Memory B cell (primary cell): ENCODE measurements at regions not wholly inside any gene's neighbourhood (a gene's known extent, or its start where the extent isn't known, plus 50 kb on each side); places are given as distances from the start of the nearest gene placed in this dataset.

Experiments
- ATAC-seq: fragments of 150-1000 bp; cut with Tn5 transposase; 2 replicates; pipeline ENCODE4 v1.10.0; 2021; ENCODE audit warnings: low read depth, mild to moderate bottlenecking, moderate library complexity
- DNase-seq, 2 donors: peaks; one replicate each; pipeline ENCODE4 v3.0.0; 2022; ENCODE audit warnings: low spot score in 2 of 2
- H3K27ac Mint-ChIP-seq: one replicate; pipeline ENCODE4 v1.8.0; 2022; ENCODE audit warnings: mild to moderate bottlenecking, moderate library complexity, mixed read lengths
- H3K27me3 Mint-ChIP-seq: one replicate; pipeline ENCODE4 v1.8.0; 2022; ENCODE audit warnings: mixed read lengths
- H3K36me3 Mint-ChIP-seq: one replicate; pipeline ENCODE4 v1.8.0; 2022; ENCODE audit warnings: mild to moderate bottlenecking, mixed read lengths
- H3K4me1 Mint-ChIP-seq: one replicate; pipeline ENCODE4 v1.8.0; 2022; ENCODE audit warnings: mixed read lengths
- H3K4me3 Mint-ChIP-seq: one replicate; pipeline ENCODE4 v1.8.0; 2022; ENCODE audit warnings: mild to moderate bottlenecking, moderate library complexity, mixed read lengths
- H3K9me3 Mint-ChIP-seq: one replicate; pipeline ENCODE4 v1.8.0; 2022; ENCODE audit warnings: mixed read lengths

DNA sequence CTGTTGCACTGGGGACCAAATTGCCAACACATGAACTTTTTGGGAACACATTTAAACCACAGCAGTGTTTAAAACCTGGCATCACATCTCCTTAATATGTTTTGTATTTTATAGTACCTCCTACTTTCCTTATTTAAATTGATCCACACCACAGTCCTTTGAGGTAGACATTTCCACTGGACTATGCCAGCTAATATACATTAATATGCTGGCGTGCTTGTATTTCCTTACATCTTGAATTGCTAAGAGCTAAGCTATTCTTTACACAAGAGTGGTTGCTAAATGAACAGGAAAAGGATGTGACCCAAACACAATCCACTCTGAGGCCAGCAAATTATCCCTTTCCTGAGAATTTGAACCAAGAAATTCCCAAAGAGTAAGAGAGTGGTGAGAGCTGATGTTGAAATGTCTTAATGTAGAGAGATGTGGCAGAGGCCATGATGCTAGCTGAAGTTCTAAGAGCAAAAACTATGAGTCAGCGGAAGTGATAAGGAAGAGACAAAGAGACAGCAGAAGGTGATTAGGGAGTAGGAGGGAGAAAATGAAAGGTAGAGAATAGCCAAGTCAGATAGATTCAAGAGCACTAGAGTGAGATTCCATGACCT lies 131.2 kb downstream of the CD47 start:
- Mint-ChIP-seq H3K27ac (no peak overlapping the region), H3K27me3 (no peaks in the 10 kb centered on the region), H3K9me3 (no peaks in the 10 kb centered on the region), H3K36me3 (no peaks in the 10 kb centered on the region), H3K4me1 (no peaks in the 10 kb centered on the region), H3K4me3 (no peak overlapping the region)
- ATAC-seq, result no peak
- DNase-seq, result no peak

- no peaks in the 10 kb centered on the region for H3K27me3 Mint-ChIP-seq
- peaks cover 5% of the 10 kb centered on the region for H3K4me1 Mint-ChIP-seq
- no peak for DNase-seq
- no peak for ATAC-seq
- H3K36me3 Mint-ChIP-seq, result no peaks in the 10 kb centered on the region
- no peaks in the 10 kb centered on the region for H3K9me3 Mint-ChIP-seq
- H3K4me3 Mint-ChIP-seq, result no peak overlapping the region
- H3K27ac Mint-ChIP-seq, result no peak overlapping the region
Observed at GRCh38 chr3:107958146-107958545, 132.7 kb downstream of the CD47 start.

DNA sequence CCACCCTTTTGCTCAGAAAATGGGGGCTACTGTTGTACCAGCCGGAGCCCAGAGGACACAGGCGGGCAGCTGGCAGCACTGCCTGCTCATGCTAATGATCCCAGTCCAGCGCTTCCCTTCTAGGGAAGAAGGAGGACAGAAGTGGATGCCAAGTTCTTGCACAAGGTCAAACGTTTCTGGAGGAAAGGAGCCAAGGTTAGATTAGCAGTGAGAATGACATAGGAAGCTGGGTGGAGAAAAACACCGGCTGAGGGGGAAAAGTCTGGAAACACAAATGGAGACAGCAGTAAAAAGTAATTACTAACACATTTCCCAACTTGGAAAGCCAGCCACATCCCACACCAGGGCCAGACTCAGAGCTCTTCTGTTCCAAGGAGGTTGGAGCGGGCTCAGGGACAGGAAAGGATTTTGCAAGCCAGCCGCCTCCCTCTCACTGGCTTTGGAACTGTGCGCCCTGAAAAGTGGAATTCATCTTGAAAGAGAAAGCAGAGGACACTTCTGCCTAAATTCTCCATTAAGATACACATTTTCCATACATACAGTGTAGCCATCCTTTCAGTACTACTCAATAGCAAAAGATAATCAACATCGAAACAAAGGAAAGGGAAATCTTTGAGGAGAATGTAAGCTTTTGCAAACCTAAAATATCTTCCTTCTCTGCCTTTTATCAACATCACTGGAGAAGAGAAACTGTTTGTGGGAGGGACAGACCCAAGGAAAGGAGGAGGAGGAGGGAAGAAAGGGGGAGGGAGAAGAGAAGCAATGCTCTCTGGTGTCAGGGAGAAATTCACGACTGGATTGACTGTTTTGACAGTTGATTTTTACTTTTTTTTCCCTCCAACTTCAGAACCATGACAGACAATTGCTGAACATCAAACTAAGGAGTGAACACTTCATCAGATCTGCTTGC lies 133.6 kb downstream of the CD47 start:
- ATAC-seq (no peak), DNase-seq (no peak)
- Mint-ChIP-seq H3K4me1 (peaks cover 5% of the 10 kb centered on the region), H3K4me3 (no peak overlapping the region), H3K27me3 (no peaks in the 10 kb centered on the region), H3K27ac (no peak overlapping the region), H3K9me3 (no peaks in the 10 kb centered on the region), H3K36me3 (no peaks in the 10 kb centered on the region)

GRCh38 chr3:107954845-107955244 lies 136.0 kb downstream of the CD47 start:
- Mint-ChIP-seq H3K27me3 (peaks cover 1% of the 10 kb centered on the region), H3K4me1 (peaks cover 5% of the 10 kb centered on the region), H3K27ac (no peak overlapping the region), H3K4me3 (no peak overlapping the region), H3K36me3 (peaks cover 3% of the 10 kb centered on the region), H3K9me3 (no peaks in the 10 kb centered on the region)
- ATAC-seq (no peak), DNase-seq (no peak)

- H3K4me3 Mint-ChIP-seq, result no peak overlapping the region
- peaks cover 1% of the 10 kb centered on the region for H3K27me3 Mint-ChIP-seq
- no peaks in the 10 kb centered on the region for H3K9me3 Mint-ChIP-seq
- no peak overlapping the region for H3K27ac Mint-ChIP-seq
- DNase-seq, result no peak
- H3K36me3 Mint-ChIP-seq, result peaks cover 3% of the 10 kb centered on the region
- ATAC-seq, result no peak
- peaks cover 5% of the 10 kb centered on the region for H3K4me1 Mint-ChIP-seq
Observed at GRCh38 chr3:107953722-107954121, 137.1 kb downstream of the CD47 start.

GRCh38 chr3:107951126-107951525 lies 139.7 kb downstream of the CD47 start:
- H3K27me3 Mint-ChIP-seq, result peaks cover 1% of the 10 kb centered on the region
- peaks cover 1% of the 10 kb centered on the region for H3K9me3 Mint-ChIP-seq
- DNase-seq, result no peak
- peaks cover 5% of the 10 kb centered on the region for H3K4me1 Mint-ChIP-seq
- H3K36me3 Mint-ChIP-seq, result peaks cover 3% of the 10 kb centered on the region
- no peak overlapping the region for H3K4me3 Mint-ChIP-seq
- no peak overlapping the region for H3K27ac Mint-ChIP-seq
- ATAC-seq, result no peak

DNA sequence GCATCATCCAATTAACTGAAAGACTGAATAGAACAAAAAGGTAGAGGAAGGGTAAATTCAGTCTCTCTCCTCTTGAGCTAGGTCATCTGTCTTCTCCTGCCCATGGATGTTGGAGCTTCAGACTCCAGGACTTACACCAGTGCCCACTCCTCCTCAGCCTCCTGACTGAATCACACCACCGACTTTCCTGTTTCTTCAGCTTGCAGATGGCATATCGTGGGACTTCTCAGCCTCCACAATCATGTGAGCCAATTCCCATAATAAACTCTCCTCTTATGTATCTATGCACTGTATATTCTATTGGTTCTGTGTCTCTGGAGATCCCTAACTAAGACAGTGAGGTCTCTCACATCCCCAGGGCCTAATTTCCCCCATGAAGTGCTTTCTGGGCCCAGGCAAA lies 140.4 kb downstream of the CD47 start:
- DNase-seq (no peak), ATAC-seq (no peak)
- peaks cover 1% of the 10 kb centered on the region for H3K27me3 Mint-ChIP-seq
- H3K9me3 Mint-ChIP-seq, result peaks cover 1% of the 10 kb centered on the region
- H3K4me3 Mint-ChIP-seq, result no peak overlapping the region
- H3K4me1 Mint-ChIP-seq, result peaks cover 5% of the 10 kb centered on the region
- peaks cover 3% of the 10 kb centered on the region for H3K36me3 Mint-ChIP-seq
- H3K27ac Mint-ChIP-seq, result no peak overlapping the region

- Mint-ChIP-seq H3K36me3 (peaks cover 3% of the 10 kb centered on the region), H3K27me3 (peaks cover 1% of the 10 kb centered on the region), H3K9me3 (peaks cover 1% of the 10 kb centered on the region), H3K4me1 (peaks cover 8% of the 10 kb centered on the region), H3K27ac (no peak overlapping the region), H3K4me3 (no peak overlapping the region)
- no peak for DNase-seq
- no peak for ATAC-seq
Observed at GRCh38 chr3:107949394-107949970, 141.3 kb downstream of the CD47 start.

GRCh38 chr3:107947203-107947602 lies 143.6 kb downstream of the CD47 start:
- H3K9me3 Mint-ChIP-seq, result peaks cover 1% of the 10 kb centered on the region
- DNase-seq, result no peak
- no peak overlapping the region for H3K27ac Mint-ChIP-seq
- no peak overlapping the region for H3K4me3 Mint-ChIP-seq
- H3K4me1 Mint-ChIP-seq, result peaks cover 3% of the 10 kb centered on the region
- peaks cover 3% of the 10 kb centered on the region for H3K36me3 Mint-ChIP-seq
- peaks cover 1% of the 10 kb centered on the region for H3K27me3 Mint-ChIP-seq
- ATAC-seq, result no peak

DNA sequence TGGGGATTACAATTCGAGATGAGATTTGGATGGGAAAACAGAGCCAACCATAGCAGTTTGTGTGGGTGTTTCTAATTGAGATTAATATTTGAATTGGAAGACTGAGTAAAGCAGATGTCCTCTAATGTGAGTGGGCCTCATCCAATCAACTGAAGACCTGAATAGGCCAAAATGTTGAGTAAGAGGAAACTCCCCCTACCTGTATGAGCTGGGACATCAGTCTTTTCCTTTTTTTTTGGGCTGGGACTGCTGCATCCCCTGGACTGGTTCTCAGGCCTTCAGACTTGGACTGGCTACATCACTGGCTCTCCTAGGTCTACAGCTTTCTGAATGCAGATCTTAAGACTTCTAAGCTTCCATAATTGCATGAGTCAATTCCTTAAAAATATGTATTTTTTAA lies 144.1 kb downstream of the CD47 start:
- Mint-ChIP-seq H3K27ac (no peak overlapping the region), H3K4me3 (no peak overlapping the region), H3K27me3 (peaks cover 1% of the 10 kb centered on the region), H3K9me3 (peaks cover 1% of the 10 kb centered on the region), H3K36me3 (peaks cover 3% of the 10 kb centered on the region), H3K4me1 (peaks cover 3% of the 10 kb centered on the region)
- ATAC-seq (no peak), DNase-seq (no peak)

- Mint-ChIP-seq H3K27me3 (no peaks in the 10 kb centered on the region), H3K4me3 (no peak overlapping the region), H3K36me3 (no peaks in the 10 kb centered on the region), H3K27ac (no peak overlapping the region), H3K9me3 (peaks cover 1% of the 10 kb centered on the region), H3K4me1 (peaks cover 3% of the 10 kb centered on the region)
- ATAC-seq (no peak), DNase-seq (no peak)
Observed at GRCh38 chr3:107945417-107946094, 145.3 kb downstream of the CD47 start.

- no peak for ATAC-seq
- Mint-ChIP-seq H3K9me3 (peaks cover 1% of the 10 kb centered on the region), H3K27ac (no peak overlapping the region), H3K4me1 (peaks cover 3% of the 10 kb centered on the region), H3K4me3 (no peak overlapping the region), H3K36me3 (no peaks in the 10 kb centered on the region), H3K27me3 (no peaks in the 10 kb centered on the region)
- DNase-seq, result no peak
Observed at GRCh38 chr3:107943786-107944523, 146.9 kb downstream of the CD47 start.

- no peaks in the 10 kb centered on the region for H3K36me3 Mint-ChIP-seq
- no peak overlapping the region for H3K4me3 Mint-ChIP-seq
- no peaks in the 10 kb centered on the region for H3K27me3 Mint-ChIP-seq
- H3K27ac Mint-ChIP-seq, result no peak overlapping the region
- peaks cover 1% of the 10 kb centered on the region for H3K9me3 Mint-ChIP-seq
- no peak for ATAC-seq
- no peak for DNase-seq
- peaks cover 3% of the 10 kb centered on the region for H3K4me1 Mint-ChIP-seq
Observed at GRCh38 chr3:107942951-107943749, 147.7 kb downstream of the CD47 start.
